DND-41 (cell line): ENCODE measurements at regions not wholly inside any gene's neighbourhood (a gene's known extent, or its start where the extent isn't known, plus 50 kb on each side); places are given as distances from the start of the nearest gene placed in this dataset.

Experiments used
- ATAC-seq: fragments of 200-7000 bp; cut with Tn5 transposase; 3 replicates; pipeline ENCODE4 v1.9.1; 2021; ENCODE audit warnings: low read depth; ENCODE audit not compliant: insufficient read depth
- DNase-seq: peaks from one replicate; pipeline ENCODE4 v3.0.0-alpha.2; 2020
- H2AFZ ChIP-seq: 2 replicates; pipeline ENCODE4 v1.6.0; 2012; ENCODE audit warnings: low read depth, low read length
- H3K27ac ChIP-seq: 2 replicates; pipeline ENCODE4 v1.5.1; 2012; ENCODE audit warnings: low read length, inconsistent platforms
- H3K27me3 ChIP-seq: fragments of 200-600 bp; sonication (generic); 2 replicates; pipeline ENCODE4 v1.6.0; 2012; ENCODE audit warnings: low read length, mild to moderate bottlenecking, inconsistent platforms; ENCODE audit not compliant: insufficient read depth, poor library complexity
- H3K36me3 ChIP-seq: 2 replicates; pipeline ENCODE4 v1.5.1; 2012; ENCODE audit warnings: low read length, inconsistent platforms; ENCODE audit not compliant: insufficient read depth
- H3K4me1 ChIP-seq: 2 replicates; pipeline ENCODE4 v1.5.1; 2012; ENCODE audit warnings: mild to moderate bottlenecking, low read length; ENCODE audit not compliant: insufficient read depth
- H3K4me2 ChIP-seq: 2 replicates; pipeline ENCODE4 v1.6.0; 2012; ENCODE audit warnings: mild to moderate bottlenecking, moderate library complexity, low read length, inconsistent platforms; ENCODE audit not compliant: insufficient read depth
- H3K4me3 ChIP-seq, 2 experiments: fragments of 200-600 bp in 1 of 2; shearing (Covaris generic) in 1 of 2; 2 replicates each; pipeline ENCODE4 v1.5.1; 2012 to 2016; ENCODE audit warnings: inconsistent platforms in 2 of 2, low read length in 2 of 2, mild to moderate bottlenecking in 2 of 2, low read depth in 1 of 2, moderate library complexity in 1 of 2
- H3K79me2 ChIP-seq: 2 replicates; pipeline ENCODE4 v1.6.0; 2012; ENCODE audit warnings: low read length, inconsistent platforms; ENCODE audit not compliant: insufficient read depth
- H3K9ac ChIP-seq: 2 replicates; pipeline ENCODE4 v1.6.0; 2012; ENCODE audit warnings: low read depth, mild to moderate bottlenecking, inconsistent platforms, low read length, moderate library complexity
- H3K9me3 ChIP-seq: 2 replicates; pipeline ENCODE4 v1.5.1; 2012; ENCODE audit warnings: low read length, moderate library complexity, mild to moderate bottlenecking, inconsistent platforms; ENCODE audit not compliant: insufficient read depth, severe bottlenecking
- H4K20me1 ChIP-seq: 2 replicates; pipeline ENCODE4 v1.6.0; 2012; ENCODE audit warnings: low read length; ENCODE audit not compliant: insufficient read depth
- CTCF ChIP-seq: IDR thresholded peaks from 2 replicates; pipeline ENCODE4 v1.5.1; 2012; ENCODE audit warnings: borderline replicate concordance, low read length, moderate library complexity, mild to moderate bottlenecking; ENCODE audit not compliant: poor library complexity, severe bottlenecking; ENCODE audit errors: extremely low read depth
- EZH2 ChIP-seq: IDR thresholded peaks from 3 replicates; pipeline ENCODE4 v1.6.1; 2012; ENCODE audit warnings: borderline replicate concordance, low read depth, mild to moderate bottlenecking, moderate library complexity, low read length, inconsistent platforms; ENCODE audit not compliant: severe bottlenecking

DNA sequence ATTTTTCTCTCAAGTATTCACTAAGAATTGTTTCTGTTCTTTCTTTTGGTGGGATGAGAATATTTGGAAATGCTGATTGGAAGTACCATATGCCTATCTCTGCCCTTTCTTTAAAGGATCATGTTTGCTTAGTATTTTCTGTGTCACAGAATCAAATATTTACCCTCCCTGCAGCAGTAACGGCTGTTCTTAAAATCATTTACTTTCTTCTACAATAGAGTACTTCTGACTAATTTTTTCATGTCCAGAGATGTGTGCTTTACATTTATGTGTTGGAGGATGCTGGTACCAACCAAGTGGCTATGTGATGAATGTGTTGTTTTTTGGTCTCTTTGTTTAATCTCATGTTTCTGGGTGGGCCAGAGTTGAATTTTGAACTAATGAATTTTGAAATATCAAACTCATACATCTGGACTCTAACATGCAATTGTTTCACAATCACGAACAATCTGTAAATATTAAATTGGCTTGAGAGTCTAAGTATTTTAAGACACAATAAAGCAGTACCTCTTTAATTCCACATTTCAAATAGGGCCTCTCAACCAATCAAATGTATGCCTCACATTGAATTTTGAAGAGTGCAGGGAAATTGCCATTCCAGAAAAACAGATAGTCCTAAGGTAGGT is 59.4 kb upstream of the ARSJ start:
- H3K36me3 ChIP-seq: no peaks in the 10 kb centered on the region
- no peak overlapping the region for H3K27ac ChIP-seq
- no peaks in the 10 kb centered on the region for H3K27me3 ChIP-seq
- ATAC-seq (no peak), DNase-seq (no peak)
- H3K79me2 ChIP-seq: no peaks in the 10 kb centered on the region
- no peak overlapping the region for H3K4me3 ChIP-seq
- H2AFZ ChIP-seq: no peak overlapping the region
- H3K9me3 ChIP-seq: no peaks in the 10 kb centered on the region
- TF ChIP-seq CTCF (no peak), EZH2 (no peak)
- H4K20me1 ChIP-seq: no peaks in the 10 kb centered on the region
- no peaks in the 10 kb centered on the region for H3K4me1 ChIP-seq
- H3K4me2 ChIP-seq: no peak overlapping the region
- H3K9ac ChIP-seq: no peak overlapping the region

GRCh38 chr4:114040319-114041116 is 61.1 kb upstream of the ARSJ start:
- Histone ChIP-seq H3K4me2 (no peak overlapping the region), H3K36me3 (no peaks in the 10 kb centered on the region), H3K27ac (no peak overlapping the region), H4K20me1 (no peaks in the 10 kb centered on the region), H3K79me2 (no peaks in the 10 kb centered on the region), H3K9me3 (no peaks in the 10 kb centered on the region), H3K4me1 (no peaks in the 10 kb centered on the region), H3K27me3 (no peaks in the 10 kb centered on the region), H3K9ac (no peak overlapping the region), H3K4me3 (no peak overlapping the region), H2AFZ (no peak overlapping the region)
- TF ChIP-seq CTCF (no peak), EZH2 (no peak)
- peak; percentile 79 for ATAC-seq
- DNase-seq: peak; percentile 16

GRCh38 chr4:114041117-114041475 is 61.6 kb upstream of the ARSJ start:
- DNase-seq: no peak
- Histone ChIP-seq H4K20me1 (no peaks in the 10 kb centered on the region), H3K9me3 (no peaks in the 10 kb centered on the region), H2AFZ (no peak overlapping the region), H3K36me3 (no peaks in the 10 kb centered on the region), H3K4me1 (no peaks in the 10 kb centered on the region), H3K27ac (no peak overlapping the region), H3K4me2 (no peak overlapping the region), H3K9ac (no peak overlapping the region), H3K4me3 (no peak overlapping the region), H3K27me3 (no peaks in the 10 kb centered on the region), H3K79me2 (no peaks in the 10 kb centered on the region)
- no peak for ATAC-seq
- no peak for TF ChIP-seq EZH2
- no peak for TF ChIP-seq CTCF
